ENCODE measurements at regions not wholly inside any gene's neighbourhood (a gene's known extent, or its start where the extent isn't known, plus 50 kb on each side); places are given as distances from the start of the nearest gene placed in this dataset.
"Not testable (repeated sequence)": the region's sequence is repeated elsewhere in the genome, so short reads cannot be mapped to it uniquely, and the experiment has no call there.

GRCh38 chr7:79548727-79549126, 95.3 kb upstream of the MAGI2 start:
- DNase-seq (ENCODE audit: low read depth): no peak

- DNase-seq (ENCODE audit: low read depth): no peak
Measured at GRCh38 chr7:79547132-79547531, 93.7 kb upstream of the MAGI2 start.

GRCh38 chr7:79540592-79540991, 87.1 kb upstream of the MAGI2 start:
- no peak for DNase-seq (ENCODE audit: low read depth)

DNA sequence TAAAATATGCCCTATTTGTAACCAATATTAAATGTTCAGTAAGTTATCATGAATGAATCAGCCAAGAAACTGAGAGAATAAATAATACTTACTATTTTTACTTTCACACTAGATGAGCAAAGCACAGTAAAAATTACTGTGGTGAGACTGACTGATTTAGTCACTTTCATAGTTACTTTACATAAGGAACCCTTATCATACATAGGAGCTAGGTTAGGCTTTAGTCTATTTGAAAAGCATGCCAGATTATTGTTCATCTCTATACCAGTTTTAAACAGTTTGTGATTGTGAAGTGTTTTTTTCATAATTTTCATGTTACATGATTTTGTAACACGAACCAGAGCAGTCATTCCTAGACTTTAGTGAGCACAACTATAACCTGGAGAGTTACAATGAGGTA, 80.7 kb upstream of the MAGI2 start:
- no peak for DNase-seq (ENCODE audit: low read depth)

DNA sequence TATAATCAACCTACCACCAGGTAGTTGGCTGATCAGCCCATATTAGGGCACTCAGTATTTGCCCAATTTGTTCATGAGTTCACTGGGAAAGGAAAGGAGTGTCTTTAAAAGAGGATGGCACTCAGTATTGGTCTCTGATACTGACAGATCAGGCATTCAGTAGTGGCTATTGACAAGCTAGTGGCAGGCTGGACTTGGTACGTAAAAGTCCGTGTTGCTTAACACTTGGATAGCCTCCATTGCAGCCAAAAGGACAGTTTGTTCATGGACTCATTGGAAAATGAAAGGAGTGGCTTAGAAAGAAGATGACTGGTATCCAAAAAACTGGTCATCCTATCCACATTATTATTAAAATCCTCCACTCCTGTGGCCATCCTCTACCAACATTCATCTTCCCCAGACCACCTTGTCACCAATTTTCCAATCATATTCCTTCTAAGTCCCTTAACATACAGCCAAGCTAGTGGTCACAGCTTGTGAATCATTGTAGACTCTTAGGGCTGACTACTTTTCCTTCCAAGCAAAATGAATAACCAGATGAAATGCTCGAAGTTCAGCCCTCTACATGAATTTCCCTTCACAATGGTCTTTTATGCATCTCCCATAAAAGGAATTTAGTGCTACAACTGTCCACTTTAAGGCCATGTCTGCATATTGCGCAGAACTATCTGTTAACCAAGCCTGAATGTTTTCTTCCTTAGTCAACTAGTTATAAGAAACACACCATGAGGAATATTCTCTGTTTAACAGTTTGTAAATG, 78.6 kb upstream of the MAGI2 start:
- DNase-seq (ENCODE audit: low read depth): no peak

DNA sequence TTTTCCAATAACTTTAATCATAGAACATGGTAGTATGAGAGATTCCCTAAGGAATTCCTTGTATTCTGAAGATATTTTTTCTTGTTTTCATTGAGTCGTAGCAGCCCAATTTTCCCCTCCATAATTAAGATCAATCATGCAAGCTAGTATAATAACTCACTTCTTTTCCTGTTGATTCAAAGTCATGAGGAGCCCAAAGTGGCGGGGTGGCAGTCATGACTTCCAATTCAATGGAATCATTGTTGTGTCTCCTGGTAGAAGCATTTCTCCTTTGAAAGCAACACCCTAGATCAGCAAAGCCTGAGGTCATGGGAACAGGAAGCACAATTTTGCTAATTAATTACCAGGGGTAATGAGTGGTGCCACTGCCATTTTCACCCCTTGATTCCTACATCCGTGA, 77.6 kb upstream of the MAGI2 start:
- DNase-seq (ENCODE audit: low read depth): no peak

DNA sequence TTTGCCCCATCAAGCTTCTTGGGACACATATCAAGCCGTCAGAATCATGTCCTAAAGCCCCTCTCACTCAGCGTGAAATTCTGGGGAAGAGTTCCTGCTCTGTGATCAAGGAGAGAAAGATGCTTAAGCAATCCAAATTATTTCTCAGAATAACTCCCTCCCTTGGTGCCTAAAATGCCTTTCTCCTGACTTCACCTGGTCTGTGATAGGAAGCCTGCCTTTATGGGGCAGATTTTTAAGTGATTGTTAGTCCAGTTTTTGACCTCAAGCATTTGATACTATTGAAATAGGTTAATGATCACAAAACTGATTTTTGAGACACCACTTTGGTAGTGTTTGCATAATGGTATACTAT, 76.4 kb upstream of the MAGI2 start:
- DNase-seq (ENCODE audit: low read depth): no peak

- no peak for DNase-seq (ENCODE audit: low read depth)
Measured at GRCh38 chr7:79529214-79529880, 75.9 kb upstream of the MAGI2 start.

GRCh38 chr7:79528421-79528820, 75.0 kb upstream of the MAGI2 start:
- DNase-seq (ENCODE audit: low read depth): no peak

DNA sequence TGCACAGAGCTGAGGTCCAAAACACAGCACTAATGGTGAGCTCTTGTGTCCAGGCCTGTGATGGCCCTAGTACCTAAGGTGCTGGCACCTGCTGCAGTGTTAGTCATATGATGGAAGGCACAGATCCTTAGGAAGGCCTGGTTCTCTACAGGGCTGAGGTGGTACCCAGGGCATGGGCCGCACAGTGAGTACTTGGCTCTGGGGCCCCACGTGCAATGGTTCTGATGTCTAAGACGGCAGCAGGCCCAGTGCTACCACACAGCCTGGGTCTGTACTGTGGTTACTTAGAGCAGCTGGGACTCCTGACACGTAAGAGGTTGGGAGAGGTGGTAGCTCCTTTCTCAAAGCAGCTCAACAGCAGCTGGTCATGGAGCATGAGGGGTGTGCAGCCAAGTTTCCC, 70.6 kb upstream of the MAGI2 start:
- DNase-seq (ENCODE audit: low read depth): no peak

GRCh38 chr7:79523436-79523835, 70.0 kb upstream of the MAGI2 start:
- DNase-seq (ENCODE audit: low read depth): no peak

GRCh38 chr7:79520543-79520942, 67.1 kb upstream of the MAGI2 start:
- no peak for DNase-seq (ENCODE audit: low read depth)

DNA sequence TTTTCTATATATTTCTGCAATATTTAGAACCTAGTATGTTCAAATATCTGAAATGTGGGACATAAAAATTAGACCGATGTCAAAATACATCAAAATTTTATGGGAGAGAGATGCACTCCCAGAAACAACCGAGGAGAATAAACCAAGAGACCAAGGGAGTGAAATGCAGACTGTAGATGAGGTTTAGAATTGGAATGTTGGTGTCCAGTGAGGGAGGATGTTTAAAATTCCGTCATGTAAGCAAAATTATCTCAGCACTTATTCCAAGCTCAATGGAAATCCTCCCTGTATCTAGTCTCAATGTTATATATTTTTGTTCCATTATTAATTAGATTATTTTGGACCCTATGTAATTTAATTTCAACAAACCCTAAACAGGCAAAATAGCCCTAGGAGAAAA, 61.9 kb upstream of the MAGI2 start:
- DNase-seq (ENCODE audit: low read depth): no peak

- no peak for DNase-seq (ENCODE audit: low read depth)
Measured at GRCh38 chr7:79513261-79513660, 59.8 kb upstream of the MAGI2 start.

- DNase-seq (ENCODE audit: low read depth): no peak
Measured at GRCh38 chr7:79512261-79512660, 58.8 kb upstream of the MAGI2 start.

- not testable (repeated sequence) for DNase-seq (ENCODE audit: low read depth)
Measured at GRCh38 chr7:79511056-79511455, 57.6 kb upstream of the MAGI2 start.

DNA sequence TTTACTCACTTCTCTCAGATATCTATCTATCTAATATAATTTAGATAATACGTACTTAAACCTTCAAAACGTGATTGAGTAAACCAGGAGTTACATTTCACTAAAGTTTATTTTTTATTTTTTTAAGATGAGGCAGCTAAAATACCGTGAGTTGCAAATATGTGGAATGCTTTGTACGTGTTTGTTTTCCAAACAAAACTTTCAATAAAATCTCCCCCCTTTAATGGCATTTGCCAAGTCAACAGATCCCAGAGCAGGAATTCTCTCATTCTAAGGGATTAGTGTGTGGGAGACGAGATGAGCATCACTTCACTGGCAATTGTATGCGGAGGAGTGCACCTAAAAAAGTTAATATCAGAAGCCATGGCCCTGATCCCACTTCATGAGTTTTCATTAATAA, 53.7 kb upstream of the MAGI2 start:
- no peak for DNase-seq (ENCODE audit: low read depth)

- DNase-seq (ENCODE audit: low read depth): no peak
Measured at GRCh38 chr7:79506481-79506880, 53.0 kb upstream of the MAGI2 start.

GRCh38 chr7:79504607-79505389, 51.3 kb upstream of the MAGI2 start:
- DNase-seq (ENCODE audit: low read depth): no peak

All from stimulated activated CD4-positive, alpha-beta T cell treated with anti-CD3 and anti-CD28 coated beads, Interleukin-2, amount 100 ng/mL, for 4 hours (primary cell).